D721Med (cell line): ENCODE measurements at regions not wholly inside any gene's neighbourhood (a gene's known extent, or its start where the extent isn't known, plus 50 kb on each side); places are given as distances from the start of the nearest gene placed in this dataset.
A peak's percentile ranks its signal among the peaks of the same experiment; 100 is the strongest.

Experiments used
- DNase-seq: peaks from one replicate; pipeline ENCODE4 v3.0.0; 2011; ENCODE audit warnings: low spot score; ENCODE audit not compliant: insufficient read length
- FAIRE-seq: peaks from 2 replicates; lab custom pipeline; 2011; peaks lifted over from hg19 to GRCh38; lab: Jason Lieb, UNC
- CTCF ChIP-seq: IDR thresholded peaks from 2 replicates; pipeline ENCODE4 v1.5.1; 2012; ENCODE audit warnings: mild to moderate bottlenecking, control low read depth; ENCODE audit not compliant: insufficient read depth; ENCODE audit errors: missing control alignments

DNA sequence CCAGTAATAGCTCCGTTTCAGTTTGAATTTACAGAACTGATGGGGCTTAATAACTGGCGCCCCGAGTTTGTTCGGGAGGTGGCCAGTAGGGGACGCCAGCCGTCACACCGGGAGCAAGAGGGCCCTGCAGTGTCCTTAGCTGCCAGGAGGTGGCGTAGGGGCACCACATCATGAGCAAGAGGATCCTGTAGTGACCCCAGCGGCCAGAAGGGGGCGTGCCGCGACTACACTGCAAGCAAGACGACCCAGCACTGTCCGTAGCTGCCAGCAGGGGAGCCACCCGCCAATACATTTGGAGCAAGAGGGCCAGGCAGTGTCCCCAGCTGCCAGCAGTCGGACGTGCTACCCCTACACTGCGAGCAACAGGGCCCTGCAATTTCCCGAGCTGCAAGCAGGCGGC, 663.7 kb upstream of the B3GAT1 start:
- DNase-seq, result no peak
- TF ChIP-seq CTCF, result peak; percentile 35
- FAIRE-seq, result no peak

- FAIRE-seq, result peak; percentile 35
- no peak for DNase-seq
- peak; percentile 64 for TF ChIP-seq CTCF
These were observed 662.5 kb upstream of the B3GAT1 start for GRCh38 chr11:135074397-135074998.

DNA sequence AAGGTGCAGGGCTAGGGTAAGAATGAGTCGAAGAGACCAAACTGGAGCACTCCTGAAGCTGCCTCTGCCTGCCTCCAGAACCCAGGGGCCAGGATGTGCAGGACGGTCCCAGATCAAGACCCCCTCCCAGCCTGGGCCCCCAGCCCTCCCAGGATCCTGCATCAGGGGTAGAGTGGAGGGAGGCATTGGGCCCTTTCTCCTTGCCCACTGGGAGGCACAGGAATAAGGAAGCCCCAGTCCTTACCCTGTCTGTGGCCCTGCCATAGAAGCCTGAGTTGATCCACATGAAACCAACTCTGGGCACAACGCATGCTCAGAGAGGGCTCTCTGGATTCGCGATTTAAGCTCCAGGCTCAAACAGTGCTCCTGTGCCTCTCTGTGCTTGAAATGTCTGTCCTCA, 661.8 kb upstream of the B3GAT1 start:
- no peak for FAIRE-seq
- DNase-seq, result no peak
- no peak for TF ChIP-seq CTCF

DNA sequence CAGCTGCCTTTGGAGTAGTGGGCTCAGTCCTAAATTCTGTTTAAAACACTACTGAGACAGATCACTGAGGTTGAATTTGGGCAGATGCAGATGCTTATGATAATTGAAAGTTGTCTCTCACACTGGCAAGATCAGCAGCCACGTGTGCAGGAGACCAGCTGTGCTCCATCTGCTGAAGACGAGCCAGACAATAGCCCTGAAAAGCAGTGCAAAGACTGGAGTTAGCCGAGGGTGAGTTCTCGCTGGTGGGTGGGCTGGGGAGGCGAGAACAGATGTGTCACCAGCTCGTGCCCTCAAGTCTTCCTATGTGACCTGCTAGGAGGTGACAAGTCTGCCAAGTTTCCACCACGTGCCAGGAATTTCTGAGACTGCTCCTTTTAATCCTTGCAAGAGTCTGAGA, 661.3 kb upstream of the B3GAT1 start:
- TF ChIP-seq CTCF, result no peak
- no peak for DNase-seq
- no peak for FAIRE-seq

- DNase-seq, result no peak
- FAIRE-seq, result no peak
- no peak for TF ChIP-seq CTCF
These were observed 657.8 kb upstream of the B3GAT1 start for GRCh38 chr11:135069890-135070289.

DNA sequence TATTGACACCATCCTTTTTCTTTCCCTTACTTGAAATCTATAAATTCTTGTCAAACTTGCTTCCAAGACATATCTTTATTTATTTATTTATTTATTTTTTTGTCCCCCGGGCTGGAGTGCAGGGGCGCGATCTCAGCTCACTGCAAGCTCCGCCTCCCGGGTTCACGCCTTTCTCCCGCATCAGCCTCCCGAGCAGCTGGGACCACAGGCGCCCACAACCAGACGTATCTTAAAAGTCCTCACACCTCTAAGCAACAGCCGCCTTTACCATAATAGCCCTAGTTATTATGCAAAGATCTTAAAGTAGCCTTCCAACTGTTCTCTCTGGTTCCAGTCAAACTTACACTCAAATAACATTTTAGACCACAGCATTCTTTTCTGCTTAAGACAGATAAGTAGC, 657.0 kb upstream of the B3GAT1 start:
- TF ChIP-seq CTCF, result no peak
- no peak for FAIRE-seq
- no peak for DNase-seq

DNA sequence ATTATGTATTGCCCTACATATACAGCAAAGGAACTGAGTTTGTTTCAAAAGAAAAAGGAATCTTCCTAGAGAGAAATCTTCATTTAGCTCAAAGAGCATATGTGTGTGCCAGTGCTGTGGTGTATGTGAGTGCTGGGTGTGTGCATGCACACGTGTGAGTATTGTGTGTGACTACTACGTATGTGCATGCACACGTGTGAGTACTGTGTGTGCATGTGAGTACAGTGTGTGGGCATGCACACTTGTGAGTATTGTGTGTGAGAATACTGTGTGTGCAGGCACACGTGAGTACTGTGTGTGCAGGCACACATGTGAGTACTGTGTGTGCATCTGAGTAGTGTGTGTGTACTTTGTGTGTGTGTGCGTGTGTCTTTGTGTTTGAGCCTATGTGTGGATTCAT, 651.0 kb upstream of the B3GAT1 start:
- FAIRE-seq, result no peak
- no peak for DNase-seq

More for the DNA sequence above, 651.0 kb upstream of the B3GAT1 start:
- no peak for TF ChIP-seq CTCF
